ENCODE measurements at regions not wholly inside any gene's neighbourhood (a gene's known extent, or its start where the extent isn't known, plus 50 kb on each side); places are given as distances from the start of the nearest gene placed in this dataset.

- no peak for DNase-seq (ENCODE audit: low spot score)
Measured at GRCh38 chrX:10393241-10393640, 227.1 kb downstream of the MID1 start.

GRCh38 chrX:10393899-10394298 is 226.5 kb downstream of the MID1 start:
- DNase-seq (ENCODE audit: low spot score), result no peak

GRCh38 chrX:10395179-10395578 is 225.2 kb downstream of the MID1 start:
- no peak for DNase-seq (ENCODE audit: low spot score)
